GM06990 (cell line): ENCODE measurements at regions not wholly inside any gene's neighbourhood (a gene's known extent, or its start where the extent isn't known, plus 50 kb on each side); places are given as distances from the start of the nearest gene placed in this dataset.

Experiments used
- DNase-seq: peaks from one replicate; pipeline ENCODE4 v3.0.0-alpha.2; 2011; ENCODE audit not compliant: insufficient read length; ENCODE audit errors: extremely low read depth
- H3K27me3 ChIP-seq: replicated peaks from 2 replicates; pipeline ENCODE4 v1.6.0; 2011; ENCODE audit warnings: low read length; ENCODE audit not compliant: control insufficient read depth, insufficient read depth
- H3K36me3 ChIP-seq: 2 replicates; pipeline ENCODE4 v1.5.1; 2011; ENCODE audit warnings: low read length; ENCODE audit not compliant: control insufficient read depth, insufficient read depth
- H3K4me3 ChIP-seq: replicated peaks from 2 replicates; pipeline ENCODE4 v1.5.1; 2011; ENCODE audit warnings: low read depth, mild to moderate bottlenecking, control low read depth, low read length
- CTCF ChIP-seq: IDR thresholded peaks from 2 replicates; pipeline ENCODE4 v1.5.1; 2011; ENCODE audit warnings: low read length, control low read depth, mild to moderate bottlenecking, inconsistent platforms; ENCODE audit not compliant: insufficient read depth, poor library complexity, severe bottlenecking

- TF ChIP-seq CTCF: peak; percentile 85
- H3K36me3 ChIP-seq: no peaks in the 10 kb centered on the region
- no peaks in the 10 kb centered on the region for H3K27me3 ChIP-seq
- peak; percentile 18 for DNase-seq
- no peak overlapping the region for H3K4me3 ChIP-seq
These were observed 392.7 kb upstream of the MAN1A1 start for GRCh38 chr6:119742188-119742803.

- DNase-seq: no peak
- Histone ChIP-seq H3K36me3 (no peaks in the 10 kb centered on the region), H3K4me3 (no peak overlapping the region), H3K27me3 (no peaks in the 10 kb centered on the region)
- TF ChIP-seq CTCF: no peak
These were observed 390.2 kb upstream of the MAN1A1 start for GRCh38 chr6:119739769-119740168.

- Histone ChIP-seq H3K4me3 (no peak overlapping the region), H3K36me3 (no peaks in the 10 kb centered on the region), H3K27me3 (no peaks in the 10 kb centered on the region)
- no peak for DNase-seq
- no peak for TF ChIP-seq CTCF
These were observed 388.9 kb upstream of the MAN1A1 start for GRCh38 chr6:119738425-119738824.

GRCh38 chr6:119736296-119737021, 386.9 kb upstream of the MAN1A1 start:
- no peak for DNase-seq
- TF ChIP-seq CTCF: no peak
- Histone ChIP-seq H3K4me3 (no peak overlapping the region), H3K27me3 (no peaks in the 10 kb centered on the region), H3K36me3 (no peaks in the 10 kb centered on the region)

GRCh38 chr6:119735530-119735929, 386.0 kb upstream of the MAN1A1 start:
- no peak overlapping the region for H3K4me3 ChIP-seq
- no peak for TF ChIP-seq CTCF
- H3K36me3 ChIP-seq: no peaks in the 10 kb centered on the region
- H3K27me3 ChIP-seq: no peaks in the 10 kb centered on the region
- no peak for DNase-seq

- H3K27me3 ChIP-seq: no peaks in the 10 kb centered on the region
- no peak overlapping the region for H3K4me3 ChIP-seq
- DNase-seq: no peak
- no peaks in the 10 kb centered on the region for H3K36me3 ChIP-seq
- TF ChIP-seq CTCF: no peak
These were observed 384.7 kb upstream of the MAN1A1 start for GRCh38 chr6:119734227-119734626.
